K562 (cell line): ENCODE measurements at regions not wholly inside any gene's neighbourhood (a gene's known extent, or its start where the extent isn't known, plus 50 kb on each side); places are given as distances from the start of the nearest gene placed in this dataset.

ENCODE experiments used
- ATF3 ChIP-seq, 2 experiments: fragments of 450-650 bp in 1 of 2; sonication (generic) in 1 of 2; formaldehyde crosslinking in 1 of 2; IDR thresholded peaks in 1 of 2; conservative IDR thresholded peaks in 1 of 2; 2 replicates each; pipeline versions ENCODE4 v1.6.1 to v1.8.1; 2016 to 2023; ENCODE audit warnings: mild to moderate bottlenecking in 2 of 2, moderate library complexity in 2 of 2, inconsistent platforms in 1 of 2, missing genetic modification reagents in 1 of 2
- CBX3 ChIP-seq, 2 experiments: IDR thresholded peaks; 1 replicate in 1 of 2; 2 replicates in 1 of 2; pipeline ENCODE4 v1.6.1; 2012; ENCODE audit warnings: inconsistent platforms in 2 of 2, low read length in 2 of 2, borderline replicate concordance in 1 of 2, control low read depth in 1 of 2
- CHD4 ChIP-seq: fragments of 200-600 bp; sonication (generic); IDR thresholded peaks from 3 replicates; pipeline ENCODE4 v1.6.1; 2012; ENCODE audit warnings: low read depth, mild to moderate bottlenecking, mixed read lengths, low read length, inconsistent platforms; ENCODE audit not compliant: insufficient read depth, insufficient replicate concordance, poor library complexity, severe bottlenecking
- CTCF ChIP-seq, 3 experiments: IDR thresholded peaks in 2 of 3; conservative IDR thresholded peaks in 1 of 3; 2 replicates each; pipeline ENCODE4 v1.5.1; 2011 to 2012; ENCODE audit warnings: low read length in 3 of 3, mild to moderate bottlenecking in 3 of 3, control low read depth in 2 of 3, improper control_type of control experiment in 1 of 3, inconsistent platforms in 1 of 3, low read depth in 1 of 3, mixed read lengths in 1 of 3, moderate library complexity in 1 of 3; ENCODE audit not compliant: insufficient read depth in 2 of 3
- DPF2 ChIP-seq: fragments of 450-650 bp; IDR thresholded peaks from 2 replicates; pipeline ENCODE4 v1.6.1; 2016
- EGR1 ChIP-seq: fragments of 450-650 bp; conservative IDR thresholded peaks from 2 replicates; pipeline ENCODE4 v1.6.1; 2017; ENCODE audit warnings: mild to moderate bottlenecking
- EZH2 ChIP-seq: IDR thresholded peaks from 2 replicates; pipeline ENCODE4 v1.6.1; 2012; ENCODE audit warnings: low read depth, mild to moderate bottlenecking, inconsistent platforms, low read length, borderline replicate concordance
- KDM1A ChIP-seq, 2 experiments: fragments of 450-650 bp; IDR thresholded peaks; 2 replicates each; pipeline ENCODE4 v1.6.1; 2016; ENCODE audit warnings: mild to moderate bottlenecking in 2 of 2
- MYC ChIP-seq, 2 experiments: fragments of 250-450 bp in 1 of 2; sonication (Bioruptor Pico) in 1 of 2; IDR thresholded peaks; 2 replicates each; pipeline versions ENCODE4 v1.5.1 to v1.6.1; 2012 to 2021; ENCODE audit warnings: low read depth in 2 of 2, borderline replicate concordance in 1 of 2, improper control_type of control experiment in 1 of 2, low read length in 1 of 2, mild to moderate bottlenecking in 1 of 2, moderate library complexity in 1 of 2
- TEAD4 ChIP-seq, 2 experiments: sonication (generic) in 1 of 2; formaldehyde crosslinking in 1 of 2; IDR thresholded peaks; 2 replicates each; pipeline versions ENCODE4 v1.6.1 to v1.8.0; 2012 to 2022; ENCODE audit warnings: borderline replicate concordance in 1 of 2, inconsistent platforms in 1 of 2, low read length in 1 of 2, mild to moderate bottlenecking in 1 of 2, missing genetic modification reagents in 1 of 2
- ZNF140 ChIP-seq: fragments of 250-450 bp; sonication (Bioruptor Pico); IDR thresholded peaks from 2 replicates; pipeline ENCODE4 v1.8.0; 2021; ENCODE audit warnings: moderate library complexity, mild to moderate bottlenecking, inconsistent platforms
- ZNF146 ChIP-seq: IDR thresholded peaks from one replicate; pipeline ENCODE4 v1.6.1; 2018; ENCODE audit warnings: missing compliant biosample characterization; ENCODE audit not compliant: unreplicated experiment
- ZNF778 ChIP-seq: fragments of 450-650 bp; formaldehyde crosslinking; IDR thresholded peaks from 2 replicates; pipeline ENCODE4 v1.4.0; 2020; ENCODE audit warnings: mild to moderate bottlenecking, moderate library complexity
- TF ChIP-seq, protein P1 (sequence below), 2 experiments: fragments of 450-650 bp; formaldehyde crosslinking in 1 of 2; IDR thresholded peaks; 2 replicates each; pipeline versions ENCODE4 v1.4.0 to v1.6.1; 2014 to 2020; ENCODE audit warnings: mild to moderate bottlenecking in 2 of 2, borderline replicate concordance in 1 of 2, low read depth in 1 of 2

GRCh38 chr5:137815202-137815990 is 52.3 kb upstream of the MYOT start:
- TF ChIP-seq ZNF778, result no peak
- TF ChIP-seq DPF2, result no peak
- TF ChIP-seq, protein P1, sequence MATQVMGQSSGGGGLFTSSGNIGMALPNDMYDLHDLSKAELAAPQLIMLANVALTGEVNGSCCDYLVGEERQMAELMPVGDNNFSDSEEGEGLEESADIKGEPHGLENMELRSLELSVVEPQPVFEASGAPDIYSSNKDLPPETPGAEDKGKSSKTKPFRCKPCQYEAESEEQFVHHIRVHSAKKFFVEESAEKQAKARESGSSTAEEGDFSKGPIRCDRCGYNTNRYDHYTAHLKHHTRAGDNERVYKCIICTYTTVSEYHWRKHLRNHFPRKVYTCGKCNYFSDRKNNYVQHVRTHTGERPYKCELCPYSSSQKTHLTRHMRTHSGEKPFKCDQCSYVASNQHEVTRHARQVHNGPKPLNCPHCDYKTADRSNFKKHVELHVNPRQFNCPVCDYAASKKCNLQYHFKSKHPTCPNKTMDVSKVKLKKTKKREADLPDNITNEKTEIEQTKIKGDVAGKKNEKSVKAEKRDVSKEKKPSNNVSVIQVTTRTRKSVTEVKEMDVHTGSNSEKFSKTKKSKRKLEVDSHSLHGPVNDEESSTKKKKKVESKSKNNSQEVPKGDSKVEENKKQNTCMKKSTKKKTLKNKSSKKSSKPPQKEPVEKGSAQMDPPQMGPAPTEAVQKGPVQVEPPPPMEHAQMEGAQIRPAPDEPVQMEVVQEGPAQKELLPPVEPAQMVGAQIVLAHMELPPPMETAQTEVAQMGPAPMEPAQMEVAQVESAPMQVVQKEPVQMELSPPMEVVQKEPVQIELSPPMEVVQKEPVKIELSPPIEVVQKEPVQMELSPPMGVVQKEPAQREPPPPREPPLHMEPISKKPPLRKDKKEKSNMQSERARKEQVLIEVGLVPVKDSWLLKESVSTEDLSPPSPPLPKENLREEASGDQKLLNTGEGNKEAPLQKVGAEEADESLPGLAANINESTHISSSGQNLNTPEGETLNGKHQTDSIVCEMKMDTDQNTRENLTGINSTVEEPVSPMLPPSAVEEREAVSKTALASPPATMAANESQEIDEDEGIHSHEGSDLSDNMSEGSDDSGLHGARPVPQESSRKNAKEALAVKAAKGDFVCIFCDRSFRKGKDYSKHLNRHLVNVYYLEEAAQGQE (IDR thresholded peaks at IDR 0.05; ENCODE audit: borderline replicate concordance), result no peak
- TF ChIP-seq, protein P1 (CRISPR knock-in tag; IDR thresholded peaks at IDR 0.05; ENCODE audit: low read depth), result no peak
- TF ChIP-seq CTCF (IDR thresholded peaks at IDR 0.05 in 2 of 3, conservative IDR thresholded peaks at IDR 0.05 in 1 of 3; ENCODE audit: insufficient read depth in 2 of 3, low read depth in 1 of 3, low read length in 3 of 3), result no peak
- no peak for TF ChIP-seq EZH2
- TF ChIP-seq ZNF140 (CRISPR knock-in tag), result no peak
- TF ChIP-seq ZNF146 (CRISPR knock-in tag), result no peak
- TF ChIP-seq TEAD4 (IDR thresholded peaks at IDR 0.05; ENCODE audit: low read length), result no peak
- TF ChIP-seq TEAD4 (CRISPR knock-in tag; IDR thresholded peaks at IDR 0.05; ENCODE audit: borderline replicate concordance), result no peak
- TF ChIP-seq KDM1A (IDR thresholded peaks at IDR 0.05), result no peak
- TF ChIP-seq MYC (IDR thresholded peaks at IDR 0.05; ENCODE audit: low read depth, low read length), result no peak
- TF ChIP-seq MYC (CRISPR knock-in tag; IDR thresholded peaks at IDR 0.05; ENCODE audit: borderline replicate concordance, low read depth), result no peak
- TF ChIP-seq CHD4, result no peak
- no peak for TF ChIP-seq CBX3 (IDR thresholded peaks at IDR 0.05; ENCODE audit: borderline replicate concordance in 1 of 2, low read length in 2 of 2)
- no peak for TF ChIP-seq EGR1
- no peak for TF ChIP-seq ATF3 (IDR thresholded peaks at IDR 0.05)
- TF ChIP-seq ATF3 (CRISPR knock-in tag; conservative IDR thresholded peaks at IDR 0.05), result no peak
